NT2/D1 (cell line): ENCODE measurements at regions not wholly inside any gene's neighbourhood (a gene's known extent, or its start where the extent isn't known, plus 50 kb on each side); places are given as distances from the start of the nearest gene placed in this dataset.

Source experiments
- DNase-seq: peaks from one replicate; pipeline ENCODE4 v3.0.0-alpha.2; 2011; ENCODE audit warnings: low read depth, low spot score
- H3K27me3 ChIP-seq: 2 replicates; pipeline ENCODE4 v1.6.0; 2011; ENCODE audit warnings: mild to moderate bottlenecking; ENCODE audit not compliant: insufficient read length, insufficient read depth
- H3K36me3 ChIP-seq: 2 replicates; pipeline ENCODE4 v1.6.1; 2011; ENCODE audit warnings: mild to moderate bottlenecking, low read length, mixed read lengths; ENCODE audit not compliant: insufficient read depth, insufficient read length
- H3K4me1 ChIP-seq: 2 replicates; pipeline ENCODE4 v1.5.1; 2011; ENCODE audit not compliant: insufficient read depth, insufficient read length
- H3K4me3 ChIP-seq: 2 replicates; pipeline ENCODE4 v1.5.1; 2011; ENCODE audit warnings: low read depth; ENCODE audit not compliant: insufficient read length
- H3K9ac ChIP-seq: 2 replicates; pipeline ENCODE4 v1.6.0; 2011; ENCODE audit warnings: low read depth; ENCODE audit not compliant: insufficient read length
- H3K9me3 ChIP-seq: 2 replicates; pipeline ENCODE4 v1.5.1; 2011; ENCODE audit warnings: mild to moderate bottlenecking, low read length; ENCODE audit not compliant: insufficient read depth
- SUZ12 ChIP-seq: IDR thresholded peaks from 2 replicates; pipeline ENCODE4 v1.6.1; 2011; ENCODE audit not compliant: insufficient read length, insufficient read depth; ENCODE audit errors: extremely low read depth
- YY1 ChIP-seq: IDR thresholded peaks from 2 replicates; pipeline ENCODE4 v1.6.1; 2011; ENCODE audit not compliant: insufficient read length, insufficient read depth
- ZNF274 ChIP-seq: IDR thresholded peaks from 2 replicates; pipeline ENCODE4 v1.6.1; 2011; ENCODE audit warnings: mild to moderate bottlenecking, low read depth, low read length

GRCh38 chr13:30027569-30028455 lies 177.4 kb upstream of the UBL3 start:
- Histone ChIP-seq H3K4me1 (no peaks in the 10 kb centered on the region), H3K9ac (no peak overlapping the region)
- DNase-seq, result no peak

GRCh38 chr13:30026909-30027308 lies 176.5 kb upstream of the UBL3 start:
- H3K9me3 ChIP-seq, result no peaks in the 10 kb centered on the region
- no peak overlapping the region for H3K4me3 ChIP-seq
- H3K4me1 ChIP-seq, result no peaks in the 10 kb centered on the region
- H3K9ac ChIP-seq, result no peak overlapping the region
- no peaks in the 10 kb centered on the region for H3K27me3 ChIP-seq
- H3K36me3 ChIP-seq, result no peaks in the 10 kb centered on the region
- TF ChIP-seq YY1, result no peak
- TF ChIP-seq ZNF274, result no peak
- no peak for TF ChIP-seq SUZ12
- DNase-seq, result no peak

More at GRCh38 chr13:30027569-30028455, 177.4 kb upstream of the UBL3 start:
- no peak overlapping the region for H3K4me3 ChIP-seq
- no peaks in the 10 kb centered on the region for H3K36me3 ChIP-seq
- no peaks in the 10 kb centered on the region for H3K27me3 ChIP-seq
- H3K9me3 ChIP-seq, result no peaks in the 10 kb centered on the region
- TF ChIP-seq ZNF274, result no peak
- TF ChIP-seq YY1, result no peak
- TF ChIP-seq SUZ12, result no peak

GRCh38 chr13:30026093-30026492 lies 175.7 kb upstream of the UBL3 start:
- no peaks in the 10 kb centered on the region for H3K36me3 ChIP-seq
- H3K9ac ChIP-seq, result no peak overlapping the region
- H3K9me3 ChIP-seq, result no peaks in the 10 kb centered on the region
- no peaks in the 10 kb centered on the region for H3K4me1 ChIP-seq
- no peak overlapping the region for H3K4me3 ChIP-seq
- DNase-seq, result no peak
- no peaks in the 10 kb centered on the region for H3K27me3 ChIP-seq
- TF ChIP-seq YY1 (no peak), SUZ12 (no peak), ZNF274 (no peak)

- Histone ChIP-seq H3K9ac (no peak overlapping the region), H3K4me1 (no peaks in the 10 kb centered on the region), H3K36me3 (no peaks in the 10 kb centered on the region), H3K9me3 (no peaks in the 10 kb centered on the region), H3K27me3 (no peaks in the 10 kb centered on the region), H3K4me3 (no peak overlapping the region)
- TF ChIP-seq SUZ12, result no peak
- no peak for TF ChIP-seq ZNF274
- TF ChIP-seq YY1, result no peak
- no peak for DNase-seq
Measured at GRCh38 chr13:30025351-30025750, 174.9 kb upstream of the UBL3 start.

GRCh38 chr13:30024125-30024865 lies 173.9 kb upstream of the UBL3 start:
- H3K9ac ChIP-seq, result no peak overlapping the region
- no peaks in the 10 kb centered on the region for H3K36me3 ChIP-seq
- DNase-seq, result no peak
- H3K4me1 ChIP-seq, result no peaks in the 10 kb centered on the region
- H3K9me3 ChIP-seq, result no peaks in the 10 kb centered on the region
- H3K27me3 ChIP-seq, result no peaks in the 10 kb centered on the region
- H3K4me3 ChIP-seq, result no peak overlapping the region
- no peak for TF ChIP-seq SUZ12
- no peak for TF ChIP-seq YY1
- no peak for TF ChIP-seq ZNF274

- H3K4me1 ChIP-seq, result no peaks in the 10 kb centered on the region
Measured at GRCh38 chr13:30023196-30023895, 172.9 kb upstream of the UBL3 start.

GRCh38 chr13:30022796-30023195 lies 172.4 kb upstream of the UBL3 start:
- Histone ChIP-seq H3K9me3 (no peaks in the 10 kb centered on the region), H3K36me3 (no peaks in the 10 kb centered on the region), H3K27me3 (no peaks in the 10 kb centered on the region), H3K4me1 (no peaks in the 10 kb centered on the region), H3K4me3 (no peak overlapping the region), H3K9ac (no peak overlapping the region)
- no peak for DNase-seq
- TF ChIP-seq YY1 (no peak), ZNF274 (no peak), SUZ12 (no peak)

More at GRCh38 chr13:30023196-30023895, 172.9 kb upstream of the UBL3 start:
- H3K36me3 ChIP-seq, result no peaks in the 10 kb centered on the region
- H3K4me3 ChIP-seq, result no peak overlapping the region
- no peak overlapping the region for H3K9ac ChIP-seq
- TF ChIP-seq SUZ12, result no peak
- no peak for TF ChIP-seq ZNF274
- TF ChIP-seq YY1, result no peak
- H3K27me3 ChIP-seq, result no peaks in the 10 kb centered on the region
- DNase-seq, result no peak
- no peaks in the 10 kb centered on the region for H3K9me3 ChIP-seq
